Lower lobe of right lung (tissue), 2 donors: ENCODE measurements at regions not wholly inside any gene's neighbourhood (a gene's known extent, or its start where the extent isn't known, plus 50 kb on each side); places are given as distances from the start of the nearest gene placed in this dataset.
A peak's percentile ranks its signal among the peaks of the same experiment; 100 is the strongest.

ENCODE experiments used
- ATAC-seq, 2 donors: fragments of 200-7000 bp; cut with Tn5 transposase; one replicate each; pipeline ENCODE4 v1.9.1; 2020 to 2022; ENCODE audit warnings: mild to moderate bottlenecking in 2 of 2, moderate library complexity in 2 of 2
- DNase-seq: peaks from one replicate; pipeline ENCODE4 v3.0.0-alpha.2; 2020
- H3K27ac ChIP-seq: fragments of 200-600 bp; one replicate; pipeline ENCODE4 v1.8.0; 2022
- H3K27me3 ChIP-seq: fragments of 200-600 bp; one replicate; pipeline ENCODE4 v1.8.0; 2022; ENCODE audit warnings: low read depth
- H3K36me3 ChIP-seq: fragments of 200-600 bp; one replicate; pipeline ENCODE4 v1.8.0; 2022; ENCODE audit warnings: mild to moderate bottlenecking
- H3K4me1 ChIP-seq: fragments of 200-600 bp; one replicate; pipeline ENCODE4 v1.8.0; 2022
- H3K4me3 ChIP-seq: fragments of 200-600 bp; one replicate; pipeline ENCODE4 v1.8.0; 2022; ENCODE audit warnings: mild to moderate bottlenecking
- H3K9me3 ChIP-seq: fragments of 200-600 bp; one replicate; pipeline ENCODE4 v1.8.0; 2022
- CTCF ChIP-seq: fragments of 200-600 bp; IDR thresholded peaks from one replicate; pipeline ENCODE4 v1.8.0; 2022; ENCODE audit warnings: antibody characterized with exemption, mild to moderate bottlenecking
- intact Hi-C: fragments of 100-400 bp; cut with DNase I; formaldehyde crosslinking; loops from one replicate; pipeline ENCODE4 v1.11.0; 2022
- donor health status: DM: no; HTN: yes; CAD: no; lungs with severe emphysema.

GRCh38 chr6:44628347-44628746, 240.8 kb downstream of the CDC5L start:
- no peak for DNase-seq
- intact Hi-C loops: no loop called here

GRCh38 chr6:44629636-44630035, 242.1 kb downstream of the CDC5L start:
- Histone ChIP-seq H3K9me3 (no peaks in the 10 kb centered on the region), H3K27me3 (no peaks in the 10 kb centered on the region), H3K27ac (no peak overlapping the region), H3K4me1 (no peaks in the 10 kb centered on the region), H3K4me3 (no peak overlapping the region), H3K36me3 (no peaks in the 10 kb centered on the region)
- no peak for ATAC-seq
- no peak for DNase-seq
- no peak for TF ChIP-seq CTCF
- intact Hi-C loops: no loop called here

More at GRCh38 chr6:44628347-44628746, 240.8 kb downstream of the CDC5L start:
- H3K9me3 ChIP-seq: no peaks in the 10 kb centered on the region
- H3K4me3 ChIP-seq: no peak overlapping the region
- no peaks in the 10 kb centered on the region for H3K27me3 ChIP-seq
- H3K4me1 ChIP-seq: no peaks in the 10 kb centered on the region
- no peaks in the 10 kb centered on the region for H3K36me3 ChIP-seq
- TF ChIP-seq CTCF: no peak
- no peak overlapping the region for H3K27ac ChIP-seq
- ATAC-seq: no peak

DNA sequence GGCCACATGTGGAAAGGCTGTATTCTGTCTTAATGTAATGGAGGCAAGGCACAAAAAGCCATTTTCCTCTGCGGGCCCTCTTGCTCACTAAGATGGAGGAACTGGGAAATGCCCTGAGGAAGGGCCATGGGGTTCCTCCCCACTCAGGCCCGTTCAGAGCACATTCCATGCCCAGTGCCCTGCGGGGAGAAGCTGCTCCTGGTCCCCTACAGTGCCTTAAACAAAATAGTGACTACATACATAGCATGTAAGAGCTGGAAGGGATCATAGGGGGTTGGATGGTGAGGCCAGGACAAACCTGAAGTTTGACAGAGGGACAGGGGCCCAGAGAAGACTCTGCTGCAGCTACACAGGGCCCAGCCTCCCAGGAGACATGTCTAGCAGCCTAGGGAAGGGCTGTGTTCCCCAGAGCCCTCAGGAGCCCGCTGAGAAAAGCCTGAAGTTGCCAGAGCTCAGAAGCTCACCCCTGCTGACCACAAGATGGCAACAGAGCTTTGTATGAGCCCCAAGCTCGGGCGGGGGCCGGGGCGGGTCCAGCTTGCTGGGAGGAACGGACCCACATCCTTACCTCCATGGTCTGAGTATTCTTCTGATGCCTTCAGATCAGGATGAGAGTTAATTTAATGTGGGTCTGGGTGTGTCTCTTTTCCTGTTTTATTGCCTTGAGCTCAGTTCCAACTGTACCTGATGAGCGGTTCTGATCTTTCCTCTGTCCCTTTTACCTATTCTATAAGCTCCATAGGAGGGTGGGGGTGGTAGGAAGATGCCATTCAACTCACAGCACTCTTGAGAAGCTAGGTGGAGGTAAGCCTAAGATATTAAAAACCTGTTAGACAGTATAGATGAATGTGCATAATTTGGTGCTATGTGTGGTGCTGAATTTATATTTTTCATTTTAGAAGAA, 242.9 kb downstream of the CDC5L start:
- no peak overlapping the region for H3K4me3 ChIP-seq
- H3K27me3 ChIP-seq: no peaks in the 10 kb centered on the region
- no peaks in the 10 kb centered on the region for H3K9me3 ChIP-seq
- DNase-seq (peak; percentile 56), ATAC-seq (peak; percentile 21 to 37)
- no peaks in the 10 kb centered on the region for H3K36me3 ChIP-seq
- intact Hi-C loops: no loop called here
- no peaks in the 10 kb centered on the region for H3K4me1 ChIP-seq
- H3K27ac ChIP-seq: no peak overlapping the region
- TF ChIP-seq CTCF: peak; percentile 39

DNA sequence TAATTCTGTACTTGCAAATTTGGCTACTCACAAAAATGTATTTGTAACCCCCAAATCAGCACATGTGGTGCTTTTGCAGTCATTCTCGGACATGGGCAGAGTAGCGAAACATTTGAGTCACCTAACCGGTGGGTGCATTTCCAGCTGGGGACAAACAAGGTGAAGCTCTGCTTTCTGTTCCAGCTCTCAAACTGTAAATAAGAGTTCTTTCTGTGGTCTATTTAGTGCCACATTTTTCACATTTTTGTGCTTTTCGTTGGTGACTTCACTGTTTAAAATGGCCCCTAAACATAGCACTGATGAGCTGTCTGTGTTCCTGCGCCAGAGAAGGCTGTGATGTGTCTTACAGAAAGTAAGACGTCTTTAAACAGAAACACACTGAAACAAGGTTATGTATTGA, 244.5 kb downstream of the CDC5L start:
- Histone ChIP-seq H3K27ac (no peak overlapping the region), H3K36me3 (no peaks in the 10 kb centered on the region), H3K27me3 (no peaks in the 10 kb centered on the region), H3K9me3 (no peaks in the 10 kb centered on the region), H3K4me1 (no peaks in the 10 kb centered on the region), H3K4me3 (no peak overlapping the region)
- no peak for TF ChIP-seq CTCF
- DNase-seq: no peak
- ATAC-seq: no peak
- intact Hi-C loops: no loop called here

DNA sequence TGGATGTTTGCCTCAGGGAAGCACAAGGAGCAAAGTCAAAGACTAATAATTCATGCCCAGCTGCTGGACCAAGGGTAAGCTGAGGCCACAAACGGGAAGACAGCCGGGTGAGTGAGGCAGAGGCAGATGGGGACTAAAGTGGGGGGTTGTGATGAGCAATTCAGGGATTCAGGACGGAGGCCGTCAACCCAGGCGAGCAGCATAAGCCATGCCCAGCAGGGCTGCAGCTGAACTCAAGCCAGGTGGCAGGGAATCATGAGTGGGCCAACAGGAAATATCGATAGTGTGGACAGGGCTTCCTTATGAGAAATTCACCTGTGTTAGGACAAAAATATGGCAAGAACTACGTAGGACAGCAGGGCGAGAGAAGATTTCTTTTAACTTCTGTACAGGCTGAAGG, 246.8 kb downstream of the CDC5L start:
- no peak for ATAC-seq
- TF ChIP-seq CTCF: no peak
- H3K36me3 ChIP-seq: no peaks in the 10 kb centered on the region
- no peak for DNase-seq
- no peaks in the 10 kb centered on the region for H3K4me1 ChIP-seq
- no peaks in the 10 kb centered on the region for H3K27me3 ChIP-seq
- H3K9me3 ChIP-seq: no peaks in the 10 kb centered on the region
- H3K4me3 ChIP-seq: no peak overlapping the region
- no peak overlapping the region for H3K27ac ChIP-seq
- intact Hi-C loops: no loop called here
